ENCODE measurements at regions not wholly inside any gene's neighbourhood (a gene's known extent, or its start where the extent isn't known, plus 50 kb on each side); places are given as distances from the start of the nearest gene placed in this dataset.

DNA sequence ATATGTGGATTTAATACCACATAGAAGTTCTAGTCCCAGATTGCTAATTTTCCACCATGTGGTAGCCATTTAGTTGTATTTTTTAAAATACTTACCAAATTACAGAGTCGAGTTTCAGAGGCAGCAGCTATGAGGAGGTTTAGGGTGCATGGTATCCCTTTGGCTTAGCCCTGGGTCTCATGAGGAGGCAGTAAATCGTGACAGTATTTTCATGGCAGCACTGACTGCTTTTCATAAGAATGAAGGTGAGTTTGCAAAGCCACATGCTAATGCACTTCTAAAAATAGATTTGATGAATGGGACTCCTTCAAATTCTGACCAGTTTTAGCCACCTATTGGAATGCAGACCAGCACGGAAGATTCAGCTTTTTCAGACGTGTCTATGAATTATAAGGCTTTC is 114.0 kb upstream of the FRG1 start:
- TF ChIP-seq EP300 (IDR thresholded peaks at IDR 0.05) (no peak), POLR2A (IDR thresholded peaks at IDR 0.05) (no peak)
- TF ChIP-seq, protein P1, sequence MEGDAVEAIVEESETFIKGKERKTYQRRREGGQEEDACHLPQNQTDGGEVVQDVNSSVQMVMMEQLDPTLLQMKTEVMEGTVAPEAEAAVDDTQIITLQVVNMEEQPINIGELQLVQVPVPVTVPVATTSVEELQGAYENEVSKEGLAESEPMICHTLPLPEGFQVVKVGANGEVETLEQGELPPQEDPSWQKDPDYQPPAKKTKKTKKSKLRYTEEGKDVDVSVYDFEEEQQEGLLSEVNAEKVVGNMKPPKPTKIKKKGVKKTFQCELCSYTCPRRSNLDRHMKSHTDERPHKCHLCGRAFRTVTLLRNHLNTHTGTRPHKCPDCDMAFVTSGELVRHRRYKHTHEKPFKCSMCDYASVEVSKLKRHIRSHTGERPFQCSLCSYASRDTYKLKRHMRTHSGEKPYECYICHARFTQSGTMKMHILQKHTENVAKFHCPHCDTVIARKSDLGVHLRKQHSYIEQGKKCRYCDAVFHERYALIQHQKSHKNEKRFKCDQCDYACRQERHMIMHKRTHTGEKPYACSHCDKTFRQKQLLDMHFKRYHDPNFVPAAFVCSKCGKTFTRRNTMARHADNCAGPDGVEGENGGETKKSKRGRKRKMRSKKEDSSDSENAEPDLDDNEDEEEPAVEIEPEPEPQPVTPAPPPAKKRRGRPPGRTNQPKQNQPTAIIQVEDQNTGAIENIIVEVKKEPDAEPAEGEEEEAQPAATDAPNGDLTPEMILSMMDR (IDR thresholded peaks at IDR 0.05): no peak
